ENCODE measurements at regions not wholly inside any gene's neighbourhood (a gene's known extent, or its start where the extent isn't known, plus 50 kb on each side); places are given as distances from the start of the nearest gene placed in this dataset.
"Not testable (repeated sequence)": the region's sequence is repeated elsewhere in the genome, so short reads cannot be mapped to it uniquely, and the experiment has no call there.

DNA sequence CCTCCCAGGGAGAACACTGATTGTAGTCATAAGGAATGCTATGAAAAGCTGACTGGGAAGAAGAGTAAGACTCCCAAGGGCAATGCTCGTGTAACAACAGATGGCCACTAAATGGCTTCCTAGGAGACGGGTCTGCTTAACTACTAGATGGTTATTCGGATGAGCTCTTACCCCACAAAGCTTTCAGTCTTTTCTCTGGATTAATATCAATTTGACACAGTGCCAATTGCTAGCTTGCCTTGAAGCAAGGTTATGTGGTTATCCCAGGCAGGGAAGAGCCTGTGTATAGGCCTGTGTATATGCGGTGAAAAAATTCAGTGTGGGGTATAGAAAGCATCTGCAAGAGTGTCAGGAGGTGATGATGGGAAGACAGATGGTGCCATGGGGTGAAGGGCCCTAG lies 86.4 kb upstream of the NOX3 start:
- no peak for DNase-seq

DNA sequence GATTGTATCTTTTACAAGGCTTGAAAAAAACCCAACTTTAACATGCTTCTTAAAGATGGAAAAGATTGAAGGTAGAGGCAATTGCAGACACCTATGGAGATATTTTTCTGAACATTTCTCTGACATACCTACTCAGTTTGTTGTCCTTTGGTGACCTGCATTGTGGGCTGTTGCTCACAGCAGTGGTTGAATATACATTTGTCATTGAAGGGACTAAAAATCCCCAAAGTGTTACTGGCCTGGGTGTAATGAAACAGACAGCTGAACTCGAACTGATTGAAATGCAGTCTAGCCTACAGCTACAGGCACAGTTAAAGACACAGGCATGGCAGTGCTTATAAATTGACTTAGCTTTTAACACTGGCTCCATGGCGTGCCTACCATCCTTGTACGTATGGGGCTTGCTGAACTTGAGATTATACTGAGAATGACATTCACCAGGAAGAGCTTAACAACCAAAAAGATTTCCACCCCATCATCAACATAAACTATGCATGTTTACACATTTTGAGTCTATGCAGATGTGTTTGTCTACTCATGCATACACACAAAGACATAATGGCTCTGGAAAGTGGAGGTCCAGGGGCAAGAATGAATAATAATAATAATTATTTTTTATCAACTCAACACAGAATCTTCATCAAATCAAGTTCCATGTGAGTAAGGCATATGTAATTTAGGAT lies 83.2 kb upstream of the NOX3 start:
- no peak for DNase-seq

DNA sequence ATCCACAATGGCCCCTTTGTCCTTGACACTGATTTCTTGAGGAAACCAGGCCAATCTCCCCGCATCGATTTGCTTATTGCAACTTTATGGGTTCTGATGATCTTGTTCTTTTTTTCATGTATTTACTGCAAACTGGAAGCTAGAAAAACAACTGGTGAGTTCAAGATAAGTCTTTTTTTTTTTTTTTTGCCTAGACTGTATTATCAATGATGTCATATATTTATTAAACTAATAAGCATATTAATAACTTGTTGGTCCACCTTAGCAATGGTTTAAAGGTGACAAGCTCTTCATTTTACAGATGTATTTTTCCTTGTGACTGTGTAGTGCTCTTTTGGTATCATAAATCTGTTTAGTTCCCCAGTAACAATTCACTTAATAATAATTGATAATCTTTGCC lies 79.0 kb upstream of the NOX3 start:
- no peak for DNase-seq

DNA sequence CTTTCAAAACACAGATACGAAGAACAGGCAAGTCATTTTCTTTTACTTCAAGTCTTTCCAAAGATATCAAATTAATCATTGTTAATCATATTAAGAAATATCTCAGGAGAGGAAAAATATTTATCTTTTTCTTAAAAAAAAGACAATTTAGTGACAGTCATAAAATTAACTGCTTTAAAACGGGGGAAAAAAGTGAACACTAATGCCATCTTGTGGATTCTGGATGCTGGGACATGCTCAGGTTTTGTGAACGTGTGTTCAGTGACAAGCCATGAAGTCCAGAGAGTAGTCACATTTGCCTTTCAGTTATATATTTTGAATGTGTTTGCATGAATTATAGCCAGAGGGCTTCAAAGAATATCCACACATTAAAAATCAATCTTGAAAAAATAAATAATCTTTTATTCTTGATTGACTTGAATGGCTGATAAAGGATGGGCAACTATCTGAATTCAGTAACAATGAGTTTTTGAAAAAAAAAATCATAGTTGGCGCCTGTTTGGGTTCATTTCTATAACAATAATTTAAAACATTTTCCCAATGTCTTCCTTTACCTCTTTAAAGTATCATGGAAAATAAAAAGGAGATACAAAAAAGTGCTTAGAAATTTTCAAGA lies 74.7 kb upstream of the NOX3 start:
- DNase-seq: no peak

DNA sequence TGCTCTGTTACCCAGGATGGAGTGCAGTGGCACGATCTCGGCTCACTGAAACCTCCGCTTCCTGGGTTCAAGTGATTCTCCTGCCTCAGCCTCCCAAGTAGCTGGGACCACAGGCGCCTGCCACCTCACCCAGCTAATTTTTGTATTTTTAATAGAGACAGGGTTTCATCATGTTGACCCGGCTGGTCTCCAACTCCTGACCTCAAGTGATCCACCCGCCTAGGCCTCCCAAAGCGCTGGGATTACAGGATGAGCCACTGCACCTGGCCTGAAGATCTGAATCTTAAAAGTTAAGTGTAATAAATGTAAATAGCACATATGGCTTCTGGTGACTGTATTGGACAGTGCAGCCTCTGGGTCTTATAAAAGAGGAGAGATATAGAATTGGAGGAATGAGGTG lies 74.2 kb upstream of the NOX3 start:
- DNase-seq: not testable (repeated sequence)

DNA sequence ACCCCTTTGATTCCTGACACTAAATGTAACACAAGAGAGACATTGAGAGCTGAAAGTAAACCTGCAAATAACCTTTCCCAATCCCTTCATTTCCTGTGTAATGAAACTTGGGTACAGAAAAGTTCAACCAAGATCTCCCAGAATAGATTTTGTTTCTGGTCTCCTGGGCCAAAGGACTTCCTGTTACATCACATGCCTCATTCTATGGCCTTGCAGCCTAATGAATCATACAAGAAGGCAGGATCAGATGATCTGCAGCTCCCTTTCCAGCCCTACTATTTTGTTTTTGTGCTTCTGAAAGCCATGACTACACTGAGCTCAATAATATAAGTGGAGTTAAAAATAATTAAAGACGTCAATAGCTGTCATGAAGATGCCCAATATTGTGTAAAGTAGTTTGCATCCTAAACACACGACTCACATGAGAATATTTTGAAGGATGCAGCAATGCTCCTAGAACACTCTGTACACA lies 73.4 kb upstream of the NOX3 start:
- no peak for DNase-seq

DNA sequence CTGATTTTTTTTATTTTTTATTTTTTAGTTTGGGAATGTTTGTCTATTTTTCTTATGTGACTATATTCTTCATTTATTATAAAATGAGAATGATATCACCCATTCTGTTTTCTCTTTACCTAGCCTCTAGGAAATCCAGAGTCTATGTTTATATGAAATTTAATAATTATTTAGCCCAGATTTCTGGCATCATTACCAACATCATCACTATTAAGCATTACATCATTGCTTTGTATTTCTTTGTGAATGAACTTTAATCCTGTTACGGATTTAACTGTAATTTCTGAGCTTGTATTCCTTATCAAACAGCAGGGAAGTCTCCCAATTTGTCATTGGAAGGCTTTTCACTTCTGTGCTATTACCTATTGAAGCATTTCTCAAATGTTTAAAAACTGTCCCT lies 72.7 kb upstream of the NOX3 start:
- no peak for DNase-seq

DNA sequence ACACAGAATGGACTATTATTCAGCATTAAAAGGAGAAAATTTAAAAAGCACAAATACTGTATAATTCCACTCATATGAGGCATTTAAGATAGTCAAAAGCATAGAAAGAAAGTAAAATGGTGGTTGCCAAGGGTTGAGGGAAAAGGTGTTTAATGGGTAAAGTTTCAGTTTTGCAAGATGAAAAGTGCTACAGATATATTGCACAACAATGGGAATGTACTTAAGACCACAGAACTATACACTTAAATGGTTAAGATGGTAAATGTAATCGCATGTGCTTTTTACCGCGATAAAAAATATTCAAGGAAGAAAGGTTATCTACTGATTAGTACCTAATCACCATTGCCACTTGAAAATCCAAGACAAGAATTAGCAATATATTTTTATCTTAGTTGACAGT lies 71.8 kb upstream of the NOX3 start:
- no peak for DNase-seq

DNA sequence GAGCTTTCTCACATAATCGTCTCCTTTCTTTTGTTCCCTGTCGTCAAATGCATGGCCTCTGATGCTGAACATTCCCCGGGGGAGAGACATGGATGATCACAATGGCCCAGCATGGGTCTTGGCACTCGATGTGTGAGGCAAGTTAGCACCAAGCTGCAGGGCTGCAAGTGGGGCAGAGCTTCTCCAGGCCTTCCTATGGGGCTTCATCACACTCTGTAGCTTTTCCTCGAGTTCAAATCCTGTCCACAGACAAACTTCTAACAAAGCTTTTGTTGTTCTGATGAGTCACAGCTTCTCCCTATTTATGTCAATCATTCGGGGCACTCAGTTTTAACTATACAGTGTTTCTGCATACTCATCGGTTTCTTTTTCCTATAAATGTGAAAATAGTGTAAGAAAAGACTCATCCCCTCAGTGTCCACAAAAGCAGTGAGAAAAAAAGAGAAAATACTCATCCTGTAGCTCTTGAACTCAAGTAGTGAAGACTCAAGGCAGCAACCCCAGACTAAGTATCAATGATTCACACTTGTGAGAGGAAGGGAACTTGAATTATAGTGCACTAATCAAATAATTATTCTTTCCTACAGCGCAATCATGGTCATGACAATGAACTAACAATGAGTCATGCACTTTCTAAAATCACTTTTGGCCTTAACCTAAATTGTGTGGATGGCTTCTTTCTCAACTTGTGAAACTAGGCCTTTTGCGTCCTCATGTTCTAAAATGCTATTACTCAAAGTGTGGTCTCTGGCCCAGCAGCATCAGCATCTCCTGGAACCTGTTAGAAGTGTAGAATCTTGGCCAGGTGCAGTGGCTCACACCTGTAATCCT lies 68.4 kb upstream of the NOX3 start:
- no peak for DNase-seq

DNA sequence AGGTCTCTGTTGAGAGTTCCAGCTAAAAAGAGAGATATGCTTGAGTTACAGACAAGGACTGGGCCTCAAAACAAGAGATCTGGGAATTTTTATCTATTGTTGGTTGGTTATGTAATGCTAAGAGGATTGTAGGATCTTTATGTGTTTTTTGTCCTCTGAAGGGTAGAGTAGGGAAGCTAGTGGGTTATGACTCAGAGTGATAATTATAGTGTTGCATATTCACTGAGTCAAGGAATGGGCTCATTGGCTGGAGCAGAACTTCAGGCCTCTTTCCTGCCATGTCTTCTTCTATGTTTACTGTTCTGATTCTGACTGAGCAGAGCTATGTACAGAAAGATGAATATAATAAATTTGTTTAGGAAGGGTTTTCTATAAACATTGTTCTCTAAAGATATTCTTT lies 66.1 kb upstream of the NOX3 start:
- DNase-seq: no peak

DNA sequence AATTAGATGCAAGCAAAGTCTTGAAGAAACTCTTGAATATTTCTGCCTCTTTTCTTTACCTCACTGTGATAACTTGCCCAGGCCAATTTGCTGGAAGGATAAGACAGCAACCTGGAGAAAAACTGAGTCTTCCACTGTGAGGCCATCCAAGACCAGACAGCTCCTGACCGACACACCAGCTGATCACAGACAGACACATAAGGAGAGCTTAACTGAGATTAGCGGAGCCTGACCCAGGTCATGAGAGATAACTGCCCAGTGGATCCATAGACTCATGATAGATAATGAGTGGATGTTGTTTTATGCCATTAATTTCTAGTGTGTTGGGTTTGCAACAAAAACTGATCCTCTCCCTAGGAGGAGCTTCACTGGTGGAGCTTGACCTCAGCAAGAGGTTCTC lies 64.4 kb upstream of the NOX3 start:
- no peak for DNase-seq

DNA sequence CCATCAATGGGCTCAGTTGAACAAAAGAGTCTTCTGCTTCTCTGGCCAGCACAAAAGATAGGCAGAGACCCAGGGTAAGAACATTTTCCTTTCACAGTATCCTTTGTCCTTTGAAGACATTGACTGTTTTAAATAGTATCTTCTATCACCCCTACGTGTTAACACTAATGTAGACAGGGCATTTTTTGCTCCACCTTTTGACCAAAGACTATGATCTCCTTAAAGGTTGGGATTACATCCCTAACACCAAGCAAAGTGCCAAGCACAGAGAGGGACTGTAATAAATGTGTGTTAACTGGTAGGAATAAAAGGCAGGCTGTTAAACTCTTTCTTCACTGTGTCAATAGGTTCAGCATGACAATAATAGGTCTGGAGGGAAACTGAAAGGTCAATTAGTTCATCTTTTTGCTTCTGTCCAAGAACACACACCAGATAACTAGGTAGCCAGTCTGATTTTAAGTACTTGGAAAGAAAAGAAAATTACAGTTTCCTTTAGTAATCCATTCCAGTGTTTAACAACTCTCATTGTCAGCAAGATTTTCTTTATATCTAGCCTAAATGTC lies 63.6 kb upstream of the NOX3 start:
- no peak for DNase-seq

DNA sequence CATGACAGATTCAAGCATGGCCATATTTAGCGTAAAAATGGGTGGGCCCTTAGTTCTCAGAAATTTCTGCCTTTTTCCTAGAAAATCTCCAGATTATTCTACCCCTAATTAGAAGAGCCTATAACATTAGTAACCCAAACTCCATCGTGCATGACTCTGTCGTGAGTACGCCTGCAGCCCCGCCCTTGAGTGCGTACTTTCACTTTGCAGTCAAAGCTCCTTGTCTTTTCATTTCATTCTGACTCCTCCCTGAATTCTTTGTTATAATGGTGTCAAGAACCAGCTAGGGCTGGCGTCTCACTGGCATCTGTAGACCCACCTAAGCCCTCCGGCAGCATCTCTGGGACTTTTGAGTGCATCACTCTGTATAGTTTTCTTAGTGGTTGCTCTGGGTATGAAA lies 61.7 kb upstream of the NOX3 start:
- no peak for DNase-seq

DNA sequence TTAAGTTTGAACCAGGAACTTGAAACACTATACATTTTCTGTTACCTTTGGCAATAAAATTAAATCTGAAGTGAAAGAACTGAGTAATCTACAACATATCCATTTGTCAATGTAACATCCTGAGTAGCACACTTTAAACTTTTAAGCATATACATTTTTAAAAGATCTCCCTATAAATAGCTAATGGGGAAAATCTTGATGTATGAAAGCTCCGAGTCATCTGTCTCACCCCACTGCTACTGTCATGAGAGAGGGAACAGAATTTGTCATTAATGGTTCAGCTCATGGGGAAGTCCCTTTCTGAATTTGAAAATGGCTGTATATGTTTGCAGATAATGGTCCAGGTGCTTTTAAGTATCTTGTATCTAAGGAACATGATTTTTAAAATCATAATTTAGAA lies 55.2 kb upstream of the NOX3 start:
- DNase-seq: no peak

DNA sequence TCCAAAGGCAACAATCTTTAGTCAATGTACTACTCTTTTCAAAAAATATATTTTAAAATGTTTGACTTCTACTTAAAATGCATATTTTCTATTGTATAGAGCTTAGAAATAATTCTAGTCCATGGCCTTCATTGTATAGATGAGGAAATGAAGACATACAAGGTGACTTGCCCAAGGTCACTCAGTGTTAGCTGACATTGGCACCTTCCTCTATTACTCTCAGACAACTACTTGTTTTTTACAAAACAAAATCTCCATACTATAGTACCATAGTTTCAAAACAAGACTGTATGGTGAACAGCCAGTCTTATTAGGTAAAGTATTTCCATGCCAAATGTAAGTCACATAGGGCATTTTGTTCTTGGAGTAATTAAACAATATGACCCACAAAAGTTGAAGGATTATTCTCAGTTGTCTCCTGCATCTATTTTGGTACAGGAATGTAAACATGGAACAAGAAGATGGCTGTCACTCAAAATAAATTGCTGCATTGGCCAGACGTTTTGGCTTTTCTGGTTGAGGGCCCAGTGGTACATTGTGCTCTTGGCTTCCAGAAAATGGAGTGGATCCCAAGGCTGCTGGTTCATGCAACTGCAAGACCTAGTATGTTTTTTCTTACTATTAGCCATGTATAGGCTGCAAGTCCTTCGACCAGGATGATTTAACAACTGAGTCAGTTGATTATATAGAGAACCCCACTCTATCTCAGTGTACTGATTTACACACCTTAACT lies 54.3 kb upstream of the NOX3 start:
- no peak for DNase-seq

DNA sequence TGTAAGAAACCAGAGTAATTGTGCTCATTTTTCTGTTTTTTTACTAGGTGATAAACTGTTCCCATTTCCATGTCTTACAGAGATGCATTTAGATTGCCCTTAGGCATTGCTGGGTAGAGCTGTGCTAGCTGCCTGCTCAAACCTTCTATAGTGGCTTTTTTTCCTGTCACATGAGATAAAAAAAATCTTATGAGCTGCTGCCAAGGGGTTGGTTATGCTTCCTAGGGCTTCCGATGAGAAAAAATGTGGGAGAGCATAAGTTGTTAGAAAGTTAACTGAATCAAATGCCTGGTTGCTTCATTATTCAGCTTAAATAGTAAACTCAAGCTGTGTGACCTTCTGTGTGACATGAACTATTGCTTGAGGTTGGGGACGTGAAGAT lies 50.0 kb upstream of the NOX3 start:
- DNase-seq: no peak

All from GF-D8 (cell line).